ENCODE measurements at regions not wholly inside any gene's neighbourhood (a gene's known extent, or its start where the extent isn't known, plus 50 kb on each side); places are given as distances from the start of the nearest gene placed in this dataset.

- TF ChIP-seq TAF1 (IDR thresholded peaks at IDR 0.05; ENCODE audit: low read depth, low read length) = no peak
- no peak for TF ChIP-seq POLR2AphosphoS5 (IDR thresholded peaks at IDR 0.05; ENCODE audit: low read depth, low read length)
Observed at GRCh38 chr1:30229960-30230359, 493.4 kb downstream of the MATN1 start.
